ENCODE measurements at regions not wholly inside any gene's neighbourhood (a gene's known extent, or its start where the extent isn't known, plus 50 kb on each side); places are given as distances from the start of the nearest gene placed in this dataset.

DNA sequence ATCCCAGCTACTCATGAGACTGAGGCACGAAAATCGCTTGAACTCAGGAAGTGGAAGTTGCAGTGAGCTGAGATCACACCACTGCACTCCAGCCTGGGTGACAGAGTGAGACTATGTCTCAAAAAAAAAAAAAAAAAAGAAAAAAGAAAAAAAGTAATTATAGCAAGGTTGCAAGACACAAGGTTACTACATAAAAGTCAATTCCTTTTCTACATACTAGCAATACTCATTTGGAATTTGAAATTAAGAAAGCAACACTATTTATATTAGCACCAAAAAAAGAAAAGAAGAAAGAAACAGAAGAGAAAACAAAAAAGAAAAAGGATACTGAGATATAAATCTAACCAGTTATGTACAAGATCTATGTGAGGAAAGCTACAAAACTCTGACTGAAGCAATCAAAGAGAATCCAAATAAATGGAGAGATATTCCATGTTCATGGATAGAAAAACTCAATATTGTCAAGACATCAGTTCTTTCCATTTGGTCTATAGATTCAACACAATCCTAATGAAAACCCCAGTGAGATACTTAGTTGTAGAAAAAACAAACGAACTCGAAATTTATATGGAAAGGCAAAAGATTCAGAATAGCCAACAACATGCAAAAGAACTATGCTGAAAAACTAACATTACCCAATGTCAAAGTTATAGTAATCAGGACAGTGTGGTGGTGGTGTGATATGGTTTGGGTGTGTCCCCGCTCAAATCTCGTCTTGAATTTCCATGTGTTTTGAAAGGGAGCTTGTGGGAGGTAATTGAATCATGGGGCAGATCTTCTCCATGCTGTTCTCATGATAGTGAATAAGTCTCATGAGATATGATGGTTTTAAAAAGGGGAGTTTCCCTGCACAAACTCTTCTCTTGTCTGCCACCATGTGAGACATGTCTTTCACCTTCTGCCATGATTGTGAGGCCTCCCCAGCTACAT lies 73.3 kb downstream of the GPX5 start:
- WGBS, 2 donors, result 81 to 83% methylated on average over 6 of the region's 6 CpGs

DNA sequence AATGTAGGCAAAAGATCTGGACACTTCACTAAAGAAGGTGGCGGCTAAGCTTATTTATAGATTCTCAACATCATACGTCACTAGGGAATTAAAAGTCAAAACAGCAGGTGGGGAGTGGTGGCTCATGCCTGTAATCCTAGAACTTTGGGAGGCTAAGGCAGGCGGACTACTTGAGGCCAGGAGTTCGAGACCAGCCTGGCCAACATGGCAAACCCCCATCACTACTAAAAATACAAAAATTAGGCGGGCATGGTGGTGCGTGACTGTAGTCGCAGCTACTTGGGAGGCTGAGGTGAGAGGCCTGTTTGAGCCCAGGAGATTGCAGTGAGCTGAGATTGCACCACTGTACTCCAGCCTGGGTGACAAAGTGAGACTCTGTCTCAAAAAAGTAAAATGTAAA lies 74.6 kb downstream of the GPX5 start:
- no peak for ATAC-seq (ENCODE audit: low FRiP score in 2 of 2)
- Histone ChIP-seq H3K9me3 (no peaks in the 10 kb centered on the region), H3K36me3 (no peaks in the 10 kb centered on the region), H3K27me3 (no peaks in the 10 kb centered on the region), H3K4me3 (no peak overlapping the region), H3K4me1 (no peaks in the 10 kb centered on the region), H3K27ac (no peak overlapping the region)
- TF ChIP-seq POLR2A (IDR thresholded peaks at IDR 0.05) (no peak), EP300 (IDR thresholded peaks at IDR 0.05) (no peak), POLR2AphosphoS5 (IDR thresholded peaks at IDR 0.05) (no peak)
- TF ChIP-seq, protein P1, sequence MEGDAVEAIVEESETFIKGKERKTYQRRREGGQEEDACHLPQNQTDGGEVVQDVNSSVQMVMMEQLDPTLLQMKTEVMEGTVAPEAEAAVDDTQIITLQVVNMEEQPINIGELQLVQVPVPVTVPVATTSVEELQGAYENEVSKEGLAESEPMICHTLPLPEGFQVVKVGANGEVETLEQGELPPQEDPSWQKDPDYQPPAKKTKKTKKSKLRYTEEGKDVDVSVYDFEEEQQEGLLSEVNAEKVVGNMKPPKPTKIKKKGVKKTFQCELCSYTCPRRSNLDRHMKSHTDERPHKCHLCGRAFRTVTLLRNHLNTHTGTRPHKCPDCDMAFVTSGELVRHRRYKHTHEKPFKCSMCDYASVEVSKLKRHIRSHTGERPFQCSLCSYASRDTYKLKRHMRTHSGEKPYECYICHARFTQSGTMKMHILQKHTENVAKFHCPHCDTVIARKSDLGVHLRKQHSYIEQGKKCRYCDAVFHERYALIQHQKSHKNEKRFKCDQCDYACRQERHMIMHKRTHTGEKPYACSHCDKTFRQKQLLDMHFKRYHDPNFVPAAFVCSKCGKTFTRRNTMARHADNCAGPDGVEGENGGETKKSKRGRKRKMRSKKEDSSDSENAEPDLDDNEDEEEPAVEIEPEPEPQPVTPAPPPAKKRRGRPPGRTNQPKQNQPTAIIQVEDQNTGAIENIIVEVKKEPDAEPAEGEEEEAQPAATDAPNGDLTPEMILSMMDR (IDR thresholded peaks at IDR 0.05), result no peak
- WGBS, 2 donors, result 88 to 91% methylated on average over 7 of the region's 7 CpGs
- no peak for DNase-seq

More for the DNA sequence above, 73.3 kb downstream of the GPX5 start:
- no peak for DNase-seq
- Histone ChIP-seq H3K9me3 (no peaks in the 10 kb centered on the region), H3K27ac (no peak overlapping the region), H3K4me3 (no peak overlapping the region), H3K36me3 (no peaks in the 10 kb centered on the region), H3K27me3 (no peaks in the 10 kb centered on the region), H3K4me1 (no peaks in the 10 kb centered on the region)
- TF ChIP-seq POLR2AphosphoS5 (IDR thresholded peaks at IDR 0.05) (no peak), EP300 (IDR thresholded peaks at IDR 0.05) (no peak), POLR2A (IDR thresholded peaks at IDR 0.05) (no peak)
- TF ChIP-seq, protein P1 (IDR thresholded peaks at IDR 0.05), result no peak
- ATAC-seq (ENCODE audit: low FRiP score in 2 of 2), result no peak

DNA sequence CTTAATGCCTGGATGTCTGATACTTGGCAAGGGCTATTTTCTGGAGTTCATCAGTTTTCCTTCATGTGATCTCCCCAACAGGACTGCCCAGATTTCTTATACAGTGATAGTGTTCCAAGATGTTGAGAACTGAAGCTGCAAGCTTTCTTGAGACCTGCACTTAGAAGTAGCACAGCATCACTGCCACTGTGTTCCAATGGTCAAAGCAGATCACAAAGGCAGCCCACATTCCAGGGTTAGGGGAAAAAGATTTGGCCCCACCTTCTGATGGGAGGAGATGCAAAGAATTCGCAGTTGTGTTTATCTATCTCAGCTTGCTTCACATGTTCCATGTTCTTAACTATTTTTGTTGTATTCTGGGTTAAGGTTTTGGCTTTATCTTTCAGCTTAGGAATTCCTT lies 78.2 kb downstream of the GPX5 start:
- Histone ChIP-seq H3K4me1 (peaks cover 0 to 8% (median 0%) of the 10 kb centered on the region in 4 donors), H3K4me3 (no peak overlapping the region), H3K27ac (no peak overlapping the region), H3K27me3 (peaks cover 0 to 6% (median 0%) of the 10 kb centered on the region in 4 donors), H3K36me3 (no peaks in the 10 kb centered on the region), H3K9me3 (no peaks in the 10 kb centered on the region)
- 31 to 55% methylated on average over 1 of the region's 1 CpG for WGBS, 2 donors
- no peak for TF ChIP-seq POLR2A (IDR thresholded peaks at IDR 0.05)
- no peak for TF ChIP-seq EP300 (IDR thresholded peaks at IDR 0.05)
- no peak for TF ChIP-seq POLR2AphosphoS5 (IDR thresholded peaks at IDR 0.05)
- TF ChIP-seq, protein P1 (IDR thresholded peaks at IDR 0.05), result no peak
- DNase-seq (no peak), ATAC-seq (ENCODE audit: low FRiP score in 2 of 2) (no peak)

DNA sequence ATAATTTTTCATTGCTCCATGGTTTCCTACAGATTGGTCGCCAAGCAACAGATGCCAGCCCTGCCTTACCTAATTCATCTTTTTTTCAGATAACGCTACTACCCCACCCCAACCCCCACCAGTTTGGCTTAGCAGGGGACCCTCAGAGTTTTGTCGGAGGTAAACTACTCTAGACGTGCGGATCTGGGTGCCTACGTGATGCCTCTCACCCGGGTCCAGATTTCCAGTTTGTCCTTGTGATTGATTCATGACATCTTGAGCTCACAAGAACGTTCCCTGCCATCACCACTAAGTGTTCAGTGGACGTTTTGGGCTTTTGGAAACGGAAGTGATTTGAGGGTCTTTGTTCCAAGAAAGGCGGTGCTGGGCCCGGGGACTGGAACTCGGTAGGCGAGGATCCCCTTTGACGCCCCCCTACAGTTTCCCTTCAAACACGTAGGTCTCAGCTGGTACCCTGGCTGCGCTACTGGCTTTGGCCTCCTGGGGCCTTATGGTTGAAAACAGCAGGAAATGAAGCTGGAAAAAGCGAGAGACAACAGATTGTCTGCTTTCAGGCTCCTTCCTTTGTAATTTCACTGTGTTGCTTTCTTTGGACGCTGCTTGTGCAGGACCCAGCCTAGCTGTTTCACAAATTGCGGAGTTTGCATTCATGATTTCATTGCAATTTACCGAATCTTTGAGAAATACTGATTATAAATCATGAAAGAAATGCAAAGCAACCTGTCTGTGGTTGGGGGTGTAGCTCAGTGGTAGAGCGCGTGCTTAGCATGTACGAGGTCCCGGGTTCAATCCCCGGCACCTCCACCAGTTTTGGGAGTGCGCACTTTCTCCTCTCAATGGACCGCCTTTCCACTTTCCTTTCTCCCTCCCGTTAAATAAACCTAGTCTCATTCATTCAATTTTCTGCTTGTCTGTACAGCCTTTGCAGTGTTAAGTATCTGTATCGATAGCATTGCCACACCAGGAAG lies 81.0 kb downstream of the GPX5 start:
- no peak for TF ChIP-seq EP300 (IDR thresholded peaks at IDR 0.05)
- TF ChIP-seq POLR2A (IDR thresholded peaks at IDR 0.05), result no peak
- no peak for TF ChIP-seq POLR2AphosphoS5 (IDR thresholded peaks at IDR 0.05)
- TF ChIP-seq, protein P1 (IDR thresholded peaks at IDR 0.05), result no peak
- no peak for ATAC-seq (ENCODE audit: low FRiP score in 2 of 2)
- DNase-seq, result no peak
- Histone ChIP-seq H3K4me1 (peaks cover 0 to 8% (median 0%) of the 10 kb centered on the region in 4 donors), H3K4me3 (no peak overlapping the region), H3K27ac (no peak overlapping the region), H3K9me3 (no peaks in the 10 kb centered on the region), H3K36me3 (no peaks in the 10 kb centered on the region), H3K27me3 (peaks cover 0 to 6% (median 0%) of the 10 kb centered on the region in 4 donors)
- 5 to 6% methylated on average over 22 to 30 of the region's 30 CpGs for WGBS, 2 donors

All from upper lobe of left lung (tissue), 6 donors.